Mammary epithelial cell (primary cell): ENCODE measurements at regions not wholly inside any gene's neighbourhood (a gene's known extent, or its start where the extent isn't known, plus 50 kb on each side); places are given as distances from the start of the nearest gene placed in this dataset.

ENCODE experiments used
- CTCF ChIP-seq, 2 donors: IDR thresholded peaks in 1 of 2; conservative IDR thresholded peaks in 1 of 2; 2 replicates each; pipeline ENCODE4 v1.5.1; 2011 to 2012; ENCODE audit warnings: inconsistent platforms in 2 of 2, low read length in 2 of 2, mild to moderate bottlenecking in 2 of 2, control low read depth in 1 of 2, low read depth in 1 of 2; ENCODE audit not compliant: insufficient read depth in 1 of 2; ENCODE audit errors: extremely low read depth in 1 of 2
- EZH2 ChIP-seq: IDR thresholded peaks from 2 replicates; pipeline ENCODE4 v1.6.1; 2012; ENCODE audit warnings: low read length, inconsistent platforms, borderline replicate concordance

- no peak for TF ChIP-seq CTCF (conservative IDR thresholded peaks at IDR 0.05 in 1 of 2, IDR thresholded peaks at IDR 0.05 in 1 of 2; ENCODE audit: extremely low read depth in 1 of 2, insufficient read depth in 1 of 2, low read depth in 1 of 2, low read length in 2 of 2)
- TF ChIP-seq EZH2 = no peak
These were observed 73.5 kb upstream of the SPTBN1 start for GRCh38 chr2:54382601-54383000.
